Breast epithelium (tissue), 3 donors: ENCODE measurements at regions not wholly inside any gene's neighbourhood (a gene's known extent, or its start where the extent isn't known, plus 50 kb on each side); places are given as distances from the start of the nearest gene placed in this dataset.

Experiments used
- CTCF ChIP-seq, 3 donors: fragments of 450-650 bp; IDR thresholded peaks; one replicate each; pipeline ENCODE4 v1.5.1; 2016 to 2017; ENCODE audit warnings: antibody characterized with exemption in 3 of 3, mild to moderate bottlenecking in 3 of 3, moderate library complexity in 3 of 3
- POLR2A ChIP-seq: fragments of 450-650 bp; IDR thresholded peaks from one replicate; pipeline ENCODE4 v1.6.1; 2016; ENCODE audit warnings: antibody characterized with exemption, mild to moderate bottlenecking, moderate library complexity
- POLR2AphosphoS5 ChIP-seq, 3 donors: sonication (generic); formaldehyde crosslinking; IDR thresholded peaks; one replicate each; pipeline ENCODE4 v1.6.1; 2017; ENCODE audit warnings: antibody characterized with exemption in 3 of 3

GRCh38 chr7:80313716-80314115, 179.1 kb downstream of the GNAI1 start:
- TF ChIP-seq POLR2AphosphoS5 (IDR thresholded peaks at IDR 0.05) (no peak), POLR2A (no peak), CTCF (IDR thresholded peaks at IDR 0.05) (no peak)
